Prostate gland (tissue), 2 donors: ENCODE measurements at regions not wholly inside any gene's neighbourhood (a gene's known extent, or its start where the extent isn't known, plus 50 kb on each side); places are given as distances from the start of the nearest gene placed in this dataset.

Experiments
- CTCF ChIP-seq, 4 experiments: fragments of 200-600 bp in 2 of 4; fragments of 450-650 bp in 2 of 4; sonication (generic) in 2 of 4; IDR thresholded peaks; 1 replicate in 3 of 4; 2 replicates in 1 of 4; pipeline ENCODE4 v1.5.1; 2016 to 2019; ENCODE audit warnings: antibody characterized with exemption in 4 of 4, mild to moderate bottlenecking in 2 of 4, moderate library complexity in 2 of 4
- POLR2A ChIP-seq: fragments of 450-650 bp; IDR thresholded peaks from one replicate; pipeline ENCODE4 v1.6.1; 2016; ENCODE audit warnings: antibody characterized with exemption, mild to moderate bottlenecking
- POLR2AphosphoS5 ChIP-seq: sonication (generic); formaldehyde crosslinking; IDR thresholded peaks from one replicate; pipeline ENCODE4 v1.6.1; 2017; ENCODE audit warnings: antibody characterized with exemption

- no peak for TF ChIP-seq CTCF (IDR thresholded peaks at IDR 0.05)
- no peak for TF ChIP-seq POLR2A
- TF ChIP-seq POLR2AphosphoS5: no peak
Measured at GRCh38 chr13:99905814-99906213, 65.8 kb downstream of the ZIC5 start.
